HUES64 (cell line): ENCODE measurements at regions not wholly inside any gene's neighbourhood (a gene's known extent, or its start where the extent isn't known, plus 50 kb on each side); places are given as distances from the start of the nearest gene placed in this dataset.
"Not testable (repeated sequence)": the region's sequence is repeated elsewhere in the genome, so short reads cannot be mapped to it uniquely, and the experiment has no call there.

Source experiments
- H3K27ac ChIP-seq: 2 replicates; pipeline ENCODE4 v1.7.0; 2013; ENCODE audit warnings: low read depth, low read length, inconsistent platforms
- H3K27me3 ChIP-seq: 2 replicates; pipeline ENCODE4 v1.6.1; 2013; ENCODE audit warnings: mild to moderate bottlenecking, low read length; ENCODE audit not compliant: insufficient read depth
- H3K36me3 ChIP-seq: 2 replicates; pipeline ENCODE4 v1.6.1; 2013; ENCODE audit warnings: mild to moderate bottlenecking, low read length; ENCODE audit not compliant: insufficient read depth
- H3K4me1 ChIP-seq: 2 replicates; pipeline ENCODE4 v1.6.1; 2013; ENCODE audit warnings: mild to moderate bottlenecking, low read length, moderate library complexity; ENCODE audit not compliant: insufficient read depth
- H3K4me3 ChIP-seq: 2 replicates; pipeline ENCODE4 v1.5.1; 2013; ENCODE audit warnings: mild to moderate bottlenecking, low read length, moderate library complexity
- H3K9ac ChIP-seq: 2 replicates; pipeline ENCODE4 v1.6.1; 2013; ENCODE audit warnings: mild to moderate bottlenecking, low read depth, low read length
- H3K9me3 ChIP-seq: 2 replicates; pipeline ENCODE4 v1.6.1; 2013; ENCODE audit warnings: low read depth, low read length; ENCODE audit not compliant: insufficient read depth
- WGBS: fragments of 150-250, 120-280 bp; methylation state at CpG from one replicate; pipeline ENCODE4 v1.1.7; 2013; ENCODE audit warnings: missing lambda C conversion rate; 5-methylcytosine and 5-hydroxymethylcytosine counted together

DNA sequence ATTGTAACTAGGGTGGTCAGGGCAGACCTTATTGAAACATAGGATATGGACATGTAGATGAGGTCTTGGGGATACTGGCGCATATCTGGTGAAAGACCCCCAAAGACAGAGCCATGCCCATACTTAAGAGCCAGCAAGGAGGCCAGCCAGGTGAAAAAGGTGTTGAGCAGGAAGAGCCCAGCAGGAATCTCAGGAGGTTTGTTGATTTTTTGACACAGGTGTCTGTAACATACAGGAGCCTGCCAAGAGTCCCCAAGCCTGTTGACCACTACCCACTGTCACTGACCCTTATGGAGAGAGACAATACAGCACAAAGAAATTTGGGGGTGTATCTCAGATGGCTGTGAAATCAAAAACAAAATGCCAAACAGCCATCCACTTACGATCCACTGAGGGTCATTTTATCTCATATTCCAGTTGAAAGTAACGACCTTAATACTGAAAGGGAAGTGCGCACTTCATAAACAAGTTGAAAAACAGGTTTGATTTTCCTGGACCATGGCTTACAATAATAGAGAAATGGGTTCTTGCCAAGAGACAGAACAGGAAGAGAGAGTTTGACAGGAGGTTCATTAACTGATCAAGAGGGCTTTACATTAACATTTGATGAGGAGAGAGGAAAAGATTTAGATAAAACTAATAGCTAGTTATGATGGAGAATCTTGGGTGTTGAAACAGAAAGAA lies 163.6 kb downstream of the GLUL start:
- peaks cover 12% of the 10 kb centered on the region; the same call in 1 of the 2 replicates for H3K4me1 ChIP-seq
- no peaks in the 10 kb centered on the region for H3K36me3 ChIP-seq
- no peak overlapping the region for H3K9ac ChIP-seq
- no peaks in the 10 kb centered on the region for H3K27me3 ChIP-seq
- WGBS = 95% methylated on average over 4 of the region's 4 CpGs
- no peaks in the 10 kb centered on the region for H3K9me3 ChIP-seq
- H3K4me3 ChIP-seq = no peak overlapping the region
- H3K27ac ChIP-seq = no peak overlapping the region

DNA sequence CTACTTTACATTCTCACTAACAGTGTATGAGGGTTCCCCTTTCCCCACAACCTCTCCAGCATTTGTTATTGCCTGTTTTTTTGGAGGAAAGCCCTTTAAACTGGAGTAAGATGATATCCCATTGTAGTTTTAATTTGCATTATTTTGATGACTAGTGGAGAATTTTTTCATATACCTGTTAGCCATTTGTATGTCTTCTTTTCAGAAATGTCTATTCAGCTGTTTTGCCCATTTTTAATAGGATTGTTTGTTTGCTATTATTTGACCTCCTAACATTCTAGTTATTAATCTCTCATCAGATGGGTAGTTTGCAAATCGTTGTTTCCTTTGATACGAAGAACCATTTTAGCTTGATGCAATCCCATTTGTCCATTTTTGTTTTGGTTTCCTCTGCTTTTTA lies 165.0 kb downstream of the GLUL start:
- Histone ChIP-seq H3K36me3 (no peaks in the 10 kb centered on the region), H3K27ac (no peak overlapping the region), H3K27me3 (no peaks in the 10 kb centered on the region), H3K4me1 (peaks cover 12% of the 10 kb centered on the region; the same call in 1 of the 2 replicates), H3K9ac (no peak overlapping the region), H3K9me3 (no peaks in the 10 kb centered on the region), H3K4me3 (no peak overlapping the region)
- WGBS = 97% methylated on average over 2 of the region's 2 CpGs

DNA sequence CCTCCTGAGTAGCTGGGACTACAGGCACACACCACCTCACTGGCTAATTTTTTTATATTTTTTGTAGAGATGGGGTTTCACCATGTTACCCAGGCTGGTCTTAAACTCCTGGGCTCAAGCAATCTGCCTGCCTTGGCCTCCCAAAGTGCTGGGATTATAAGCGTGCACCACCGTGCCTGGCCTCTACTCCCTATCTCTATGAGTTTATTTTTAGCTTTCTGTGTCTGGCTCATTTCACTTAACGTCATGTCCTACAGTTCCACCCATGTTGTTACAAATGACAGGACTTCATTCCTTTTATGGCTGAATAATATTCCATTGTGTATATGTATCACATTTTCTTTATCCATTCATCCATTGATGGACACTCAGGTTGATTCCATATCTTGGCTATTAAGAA lies 164.2 kb upstream of the ZNF648 start:
- H3K36me3 ChIP-seq, H3K27ac ChIP-seq, H3K9ac ChIP-seq, H3K27me3 ChIP-seq, H3K4me3 ChIP-seq, H3K9me3 ChIP-seq: not testable (repeated sequence)
- WGBS = 92% methylated on average over 3 of the region's 3 CpGs
- H3K4me1 ChIP-seq = peaks cover 12% of the 10 kb centered on the region; the same call in 1 of the 2 replicates

DNA sequence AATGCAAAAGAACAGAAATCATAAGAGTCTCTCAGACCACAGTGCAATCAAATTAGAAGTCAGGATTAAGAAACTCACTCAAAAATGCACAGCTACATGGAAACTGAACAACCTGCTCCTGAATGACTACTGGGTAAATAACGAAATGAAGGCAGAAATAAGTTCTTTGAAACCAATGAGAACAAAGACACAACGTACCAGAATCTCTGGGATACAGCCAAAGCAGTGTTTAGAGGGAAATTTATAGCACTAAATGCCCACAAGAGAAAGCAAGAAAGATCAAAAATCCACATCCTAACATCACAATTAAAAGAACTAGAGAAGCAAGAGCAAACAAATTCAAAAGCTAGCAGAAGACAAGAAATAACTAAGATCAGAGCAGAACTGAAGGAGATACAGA lies 160.5 kb upstream of the ZNF648 start:
- 67% methylated on average over 2 of the region's 2 CpGs for WGBS
- not testable (repeated sequence) for H3K27ac ChIP-seq

DNA sequence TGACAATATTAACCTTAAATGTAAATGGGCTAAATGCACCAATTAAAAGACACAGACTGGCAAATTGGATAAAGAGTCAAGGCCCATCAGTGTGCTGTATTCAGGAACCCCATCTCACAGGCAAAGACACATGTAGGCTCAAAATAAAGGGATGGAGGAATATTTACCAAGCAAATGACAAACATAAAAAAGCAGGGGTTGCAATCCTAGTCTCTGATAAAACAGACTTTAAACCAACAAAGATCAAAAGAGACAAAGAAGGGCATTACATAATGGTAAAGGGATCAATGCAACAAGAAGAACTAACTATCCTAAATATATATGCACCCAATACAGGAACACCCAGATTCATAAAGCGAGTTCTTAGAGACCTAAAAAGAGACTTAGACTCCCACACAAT lies 159.9 kb upstream of the ZNF648 start:
- not testable (repeated sequence) for H3K9me3 ChIP-seq, H3K9ac ChIP-seq, H3K27me3 ChIP-seq, H3K36me3 ChIP-seq, H3K4me3 ChIP-seq, H3K27ac ChIP-seq, H3K4me1 ChIP-seq
- WGBS = 76% methylated on average over 1 of the region's 1 CpG

More for the DNA sequence above, 160.5 kb upstream of the ZNF648 start:
- not testable (repeated sequence) for H3K27me3 ChIP-seq, H3K36me3 ChIP-seq, H3K9me3 ChIP-seq, H3K4me1 ChIP-seq, H3K9ac ChIP-seq, H3K4me3 ChIP-seq

DNA sequence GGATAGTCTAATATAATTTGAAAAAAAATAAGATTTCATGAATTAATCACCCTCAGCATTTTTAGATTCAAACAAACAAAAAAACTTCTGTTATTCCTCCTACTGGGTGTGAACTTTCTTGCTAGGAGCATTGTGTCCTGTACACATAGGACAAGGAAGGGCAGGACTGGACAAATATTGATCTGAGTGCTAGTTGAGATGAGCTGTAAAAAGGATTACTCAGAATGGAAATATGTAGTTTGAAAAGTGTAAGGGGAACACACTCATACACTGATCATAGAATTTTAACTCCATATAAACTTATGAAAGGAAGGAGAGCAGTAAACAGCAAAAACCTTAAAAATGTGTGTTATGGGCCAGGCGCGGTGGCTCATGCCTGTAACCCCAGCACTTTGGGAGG lies 156.5 kb upstream of the ZNF648 start:
- WGBS = 91% methylated on average over 2 of the region's 2 CpGs
- no peaks in the 10 kb centered on the region for H3K4me1 ChIP-seq
- H3K27ac ChIP-seq = no peak overlapping the region
- H3K9ac ChIP-seq = no peak overlapping the region
- H3K36me3 ChIP-seq = no peaks in the 10 kb centered on the region
- no peaks in the 10 kb centered on the region for H3K27me3 ChIP-seq
- H3K4me3 ChIP-seq = no peak overlapping the region
- no peaks in the 10 kb centered on the region for H3K9me3 ChIP-seq

DNA sequence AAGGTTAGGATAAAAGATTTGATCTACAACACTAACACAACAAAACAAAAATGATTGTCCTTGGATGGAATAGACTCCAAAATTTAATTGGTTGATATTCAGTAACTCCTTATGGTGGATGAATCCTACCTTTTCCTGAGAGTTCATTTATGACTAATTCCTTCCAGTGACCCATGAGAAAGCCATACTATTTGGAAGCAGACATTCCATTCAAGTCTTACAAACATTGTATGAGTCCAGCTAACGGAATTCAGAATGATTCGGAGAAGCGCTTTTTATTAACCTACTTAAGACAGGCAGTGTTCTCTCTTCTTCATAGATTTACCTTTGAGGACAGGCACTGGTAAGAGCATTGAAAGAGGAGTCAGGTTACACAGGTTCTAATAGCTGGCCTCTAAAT lies 155.6 kb upstream of the ZNF648 start:
- no peaks in the 10 kb centered on the region for H3K27me3 ChIP-seq
- H3K36me3 ChIP-seq = no peaks in the 10 kb centered on the region
- no peak overlapping the region for H3K4me3 ChIP-seq
- no peaks in the 10 kb centered on the region for H3K9me3 ChIP-seq
- WGBS = 91% methylated on average over 3 of the region's 3 CpGs
- no peak overlapping the region for H3K9ac ChIP-seq
- H3K4me1 ChIP-seq = no peaks in the 10 kb centered on the region
- no peak overlapping the region for H3K27ac ChIP-seq

DNA sequence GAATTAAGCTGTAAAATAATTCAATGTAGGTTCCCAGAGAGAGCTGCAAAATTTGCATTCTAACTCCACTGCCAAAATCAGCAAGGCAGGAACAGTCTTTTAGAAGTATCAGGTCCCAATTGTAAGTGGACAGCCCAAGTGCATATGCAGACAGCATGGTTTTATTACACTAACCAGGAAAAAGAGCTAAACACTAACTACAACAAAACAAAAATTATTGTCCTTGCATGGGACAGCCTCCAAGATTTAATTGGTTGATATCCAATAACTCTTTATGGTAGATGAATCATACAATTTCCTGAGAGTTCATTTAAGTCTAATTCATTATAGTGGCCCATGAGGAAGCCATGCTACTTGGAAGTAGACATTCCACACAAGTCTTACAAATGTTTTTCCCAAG lies 154.3 kb upstream of the ZNF648 start:
- no peaks in the 10 kb centered on the region for H3K4me1 ChIP-seq
- H3K27me3 ChIP-seq = no peaks in the 10 kb centered on the region
- no peak overlapping the region for H3K4me3 ChIP-seq
- H3K9ac ChIP-seq = no peak overlapping the region
- no peak overlapping the region for H3K27ac ChIP-seq
- H3K36me3 ChIP-seq = no peaks in the 10 kb centered on the region
- H3K9me3 ChIP-seq = no peaks in the 10 kb centered on the region

DNA sequence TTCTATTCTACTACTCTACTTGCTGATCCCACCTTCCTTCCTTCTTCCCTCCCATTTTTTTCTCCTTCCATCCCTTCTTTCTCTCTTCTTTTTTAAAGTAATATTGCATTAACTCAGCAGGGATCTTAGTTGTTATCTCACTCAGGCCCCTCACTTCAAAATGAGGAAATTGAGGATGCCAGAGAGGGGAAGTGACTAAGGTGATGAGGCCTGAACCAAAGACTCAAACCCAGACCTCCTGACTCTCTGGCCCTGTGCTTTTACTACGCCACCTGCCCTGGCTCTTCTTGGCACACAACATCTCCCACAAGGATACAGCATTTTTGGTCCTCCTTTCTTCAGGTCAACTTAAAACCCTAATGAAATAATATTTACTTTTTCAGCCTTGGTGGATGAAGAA lies 151.7 kb upstream of the ZNF648 start:
- no peak overlapping the region for H3K27ac ChIP-seq
- no peaks in the 10 kb centered on the region for H3K27me3 ChIP-seq
- H3K4me1 ChIP-seq = no peaks in the 10 kb centered on the region
- no peaks in the 10 kb centered on the region for H3K36me3 ChIP-seq
- no peak overlapping the region for H3K9ac ChIP-seq
- H3K9me3 ChIP-seq = no peaks in the 10 kb centered on the region
- 100% methylated on average over 1 of the region's 1 CpG for WGBS
- no peak overlapping the region for H3K4me3 ChIP-seq

DNA sequence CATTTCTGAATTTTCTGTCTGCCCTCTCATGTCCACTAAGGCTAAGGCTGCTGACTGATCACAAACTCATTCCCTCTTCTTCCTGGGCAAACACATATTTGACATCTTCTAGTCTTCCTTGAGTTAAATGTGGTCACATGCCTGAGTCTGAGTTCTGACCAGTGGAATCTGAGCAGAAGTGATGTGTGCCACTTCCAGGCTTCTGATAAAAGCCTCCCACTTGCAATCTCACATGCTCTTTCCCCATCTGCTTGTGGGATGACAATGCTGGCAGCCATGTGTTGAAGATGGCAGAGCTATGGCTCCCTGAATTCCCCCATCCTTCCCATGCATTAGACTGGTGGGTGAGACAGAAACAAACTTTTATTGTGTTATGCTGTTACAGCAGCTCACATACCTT lies 149.9 kb upstream of the ZNF648 start:
- H3K9me3 ChIP-seq = no peaks in the 10 kb centered on the region
- H3K27ac ChIP-seq = no peak overlapping the region
- no peaks in the 10 kb centered on the region for H3K4me1 ChIP-seq
- H3K27me3 ChIP-seq = no peaks in the 10 kb centered on the region
- H3K36me3 ChIP-seq = no peaks in the 10 kb centered on the region
- H3K4me3 ChIP-seq = no peak overlapping the region
- no peak overlapping the region for H3K9ac ChIP-seq

DNA sequence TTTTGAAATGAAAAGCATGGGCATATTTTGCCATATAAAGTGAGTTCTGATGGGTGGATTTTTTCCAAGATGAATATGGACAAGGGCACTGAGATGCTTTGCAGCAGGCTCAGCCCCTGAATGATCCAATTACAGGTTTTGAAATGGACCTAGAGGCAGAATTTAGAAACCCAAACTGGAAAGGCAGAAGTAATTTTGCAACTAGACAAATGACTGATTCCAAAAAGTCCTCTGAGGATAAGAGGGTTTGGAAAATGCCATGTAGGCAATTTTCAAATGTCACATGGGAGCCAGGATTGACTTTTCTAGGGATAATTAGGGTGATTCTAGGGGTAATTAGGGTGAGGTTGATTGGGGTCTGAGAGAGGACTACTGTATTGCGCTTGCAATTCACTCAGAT lies 148.9 kb upstream of the ZNF648 start:
- WGBS = 90% methylated on average over 1 of the region's 1 CpG
- Histone ChIP-seq H3K36me3 (no peaks in the 10 kb centered on the region), H3K27ac (no peak overlapping the region), H3K9ac (no peak overlapping the region), H3K4me3 (no peak overlapping the region), H3K27me3 (no peaks in the 10 kb centered on the region), H3K9me3 (no peaks in the 10 kb centered on the region), H3K4me1 (no peaks in the 10 kb centered on the region)

DNA sequence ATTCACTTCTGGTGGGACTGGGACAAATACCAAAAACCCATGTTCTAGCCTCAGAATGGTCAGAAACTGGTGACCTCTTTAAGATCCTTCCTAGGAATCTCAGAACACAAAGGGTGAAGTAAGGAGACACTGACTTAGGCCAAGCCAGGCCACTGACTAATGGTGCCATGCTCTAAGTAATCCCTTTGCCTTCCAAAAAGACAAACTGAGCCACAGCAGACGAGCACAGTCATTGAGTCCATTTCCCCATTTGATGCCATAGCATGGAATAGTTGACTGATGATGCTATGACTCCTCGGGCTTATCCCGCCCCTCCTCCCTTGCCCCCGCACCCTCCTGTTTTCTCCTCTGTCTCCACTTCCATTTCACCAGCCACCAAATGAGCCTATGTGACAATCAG lies 145.8 kb upstream of the ZNF648 start:
- no peak overlapping the region for H3K4me3 ChIP-seq
- H3K27me3 ChIP-seq = no peaks in the 10 kb centered on the region
- no peak overlapping the region for H3K27ac ChIP-seq
- no peak overlapping the region for H3K9ac ChIP-seq
- no peaks in the 10 kb centered on the region for H3K9me3 ChIP-seq
- H3K36me3 ChIP-seq = no peaks in the 10 kb centered on the region
- 64% methylated on average over 3 of the region's 4 CpGs for WGBS
- no peaks in the 10 kb centered on the region for H3K4me1 ChIP-seq
